HEK293T (cell line): ENCODE measurements at regions not wholly inside any gene's neighbourhood (a gene's known extent, or its start where the extent isn't known, plus 50 kb on each side); places are given as distances from the start of the nearest gene placed in this dataset.

ENCODE experiments used
- ARNT ChIP-seq: fragments of 450-650 bp; IDR thresholded peaks from 2 replicates; pipeline ENCODE4 v1.6.1; 2017; ENCODE audit warnings: mild to moderate bottlenecking
- BHLHE40 ChIP-seq: fragments of 450-650 bp; IDR thresholded peaks from 2 replicates; pipeline ENCODE4 v1.6.1; 2016; ENCODE audit warnings: mild to moderate bottlenecking, moderate library complexity, borderline replicate concordance
- ELF4 ChIP-seq: fragments of 450-650 bp; IDR thresholded peaks from 2 replicates; pipeline ENCODE4 v1.6.1; 2017; ENCODE audit warnings: antibody characterized with exemption
- FOXA1 ChIP-seq: fragments of 450-650 bp; IDR thresholded peaks from 2 replicates; pipeline ENCODE4 v1.6.1; 2016; ENCODE audit warnings: mild to moderate bottlenecking
- FOXK2 ChIP-seq: fragments of 450-650 bp; IDR thresholded peaks from 2 replicates; pipeline ENCODE4 v1.6.1; 2016; ENCODE audit warnings: mild to moderate bottlenecking
- FOXM1 ChIP-seq: fragments of 450-650 bp; IDR thresholded peaks from 2 replicates; pipeline ENCODE4 v1.6.1; 2017; ENCODE audit warnings: mild to moderate bottlenecking, borderline replicate concordance
- NFRKB ChIP-seq: fragments of 450-650 bp; IDR thresholded peaks from 2 replicates; pipeline ENCODE4 v1.6.1; 2016; ENCODE audit warnings: mild to moderate bottlenecking, moderate library complexity
- SP1 ChIP-seq: fragments of 450-650 bp; IDR thresholded peaks from 2 replicates; pipeline ENCODE4 v1.6.1; 2017
- SUZ12 ChIP-seq: fragments of 450-650 bp; IDR thresholded peaks from 2 replicates; pipeline ENCODE4 v1.6.1; 2016; ENCODE audit warnings: mild to moderate bottlenecking
- TARDBP ChIP-seq: fragments of 450-650 bp; IDR thresholded peaks from 2 replicates; pipeline ENCODE4 v1.6.1; 2016
- ZNF384 ChIP-seq: fragments of 450-650 bp; IDR thresholded peaks from 2 replicates; pipeline ENCODE4 v1.6.1; 2016

GRCh38 chr10:43861966-43862751 is 213.5 kb upstream of the ZNF32 start:
- TF ChIP-seq TARDBP = no peak
- TF ChIP-seq BHLHE40 = no peak
- TF ChIP-seq FOXM1 = no peak
- TF ChIP-seq ARNT = no peak
- TF ChIP-seq NFRKB = no peak
- no peak for TF ChIP-seq ELF4
- no peak for TF ChIP-seq SUZ12
- TF ChIP-seq FOXK2 = no peak
- no peak for TF ChIP-seq FOXA1
- TF ChIP-seq ZNF384 = no peak
- TF ChIP-seq SP1 = no peak
